OCI-LY1 (cell line): ENCODE measurements at regions not wholly inside any gene's neighbourhood (a gene's known extent, or its start where the extent isn't known, plus 50 kb on each side); places are given as distances from the start of the nearest gene placed in this dataset.

Experiments
- H2AFZ ChIP-seq: fragments of 200-600 bp; sonication (generic), shearing (Covaris generic); 2 replicates; pipeline ENCODE4 v1.6.0; 2014; ENCODE audit warnings: antibody characterized with exemption, mild to moderate bottlenecking, low read length
- H3F3A ChIP-seq: fragments of 200-600 bp; sonication (generic), shearing (Covaris generic); 2 replicates; pipeline ENCODE4 v1.6.0; 2014; ENCODE audit warnings: mild to moderate bottlenecking, antibody characterized with exemption, low read length, moderate library complexity; ENCODE audit not compliant: insufficient read depth
- H3K27ac ChIP-seq: fragments of 200-600 bp; sonication (generic); 2 replicates; pipeline ENCODE4 v1.5.1; 2014; ENCODE audit warnings: low read length, mixed run types, mild to moderate bottlenecking, low read depth; ENCODE audit not compliant: poor library complexity, severe bottlenecking
- H3K27me3 ChIP-seq: fragments of 200-600 bp; sonication (generic); 2 replicates; pipeline ENCODE4 v1.6.0; 2014; ENCODE audit warnings: antibody characterized with exemption, mild to moderate bottlenecking, low read length, moderate library complexity; ENCODE audit not compliant: insufficient read depth
- H3K36me3 ChIP-seq: fragments of 200-600 bp; sonication (generic); 2 replicates; pipeline ENCODE4 v1.6.1; 2014; ENCODE audit warnings: mild to moderate bottlenecking, antibody characterized with exemption, low read length, moderate library complexity, mixed read lengths; ENCODE audit not compliant: insufficient read depth
- H3K4me1 ChIP-seq: fragments of 200-600 bp; sonication (generic); 2 replicates; pipeline ENCODE4 v1.5.1; 2014; ENCODE audit warnings: mild to moderate bottlenecking, low read length, moderate library complexity; ENCODE audit not compliant: insufficient read depth, severe bottlenecking
- H3K4me2 ChIP-seq: fragments of 200-600 bp; sonication (generic), shearing (Covaris generic); 2 replicates; pipeline ENCODE4 v1.6.1; 2014; ENCODE audit warnings: low read length
- H3K4me3 ChIP-seq: fragments of 200-600 bp; sonication (generic); 2 replicates; pipeline ENCODE4 v1.5.1; 2014; ENCODE audit warnings: low read length, low read depth, mild to moderate bottlenecking, mixed read lengths; ENCODE audit not compliant: poor library complexity, severe bottlenecking
- H3K79me2 ChIP-seq: fragments of 200-600 bp; shearing (Covaris generic); 2 replicates; pipeline ENCODE4 v1.6.1; 2016; ENCODE audit warnings: mixed run types, low read length, mixed read lengths; ENCODE audit not compliant: insufficient read depth
- H3K9ac ChIP-seq: fragments of 200-600 bp; sonication (generic), shearing (Covaris generic); 2 replicates; pipeline ENCODE4 v1.6.1; 2014; ENCODE audit warnings: mild to moderate bottlenecking, low read length, mixed read lengths
- H3K9me2 ChIP-seq: fragments of 200-600 bp; sonication (generic), shearing (Covaris generic); 2 replicates; pipeline ENCODE4 v1.6.1; 2014; ENCODE audit warnings: low read depth, mild to moderate bottlenecking, low read length, mixed read lengths
- H3K9me3 ChIP-seq: fragments of 200-600 bp; shearing (Covaris generic); 2 replicates; pipeline ENCODE4 v1.6.1; 2014; ENCODE audit warnings: low read length, mixed read lengths
- H4K20me1 ChIP-seq: fragments of 200-600 bp; sonication (generic), shearing (Covaris generic); 2 replicates; pipeline ENCODE4 v1.6.0; 2016; ENCODE audit warnings: mild to moderate bottlenecking, low read length; ENCODE audit not compliant: insufficient read depth
- CTCF ChIP-seq: fragments of 200-600 bp; sonication (generic), shearing (Covaris generic); IDR thresholded peaks from 2 replicates; pipeline ENCODE4 v1.5.1; 2017; ENCODE audit warnings: mild to moderate bottlenecking, antibody characterized with exemption, low read length, moderate library complexity, mixed read lengths
- EZH2 ChIP-seq: fragments of 200-600 bp; sonication (generic), shearing (Covaris generic); IDR thresholded peaks from 2 replicates; pipeline ENCODE4 v1.8.0; 2017; ENCODE audit warnings: borderline replicate concordance, mixed run types, mild to moderate bottlenecking, antibody characterized with exemption, low read length, moderate library complexity, mixed read lengths

GRCh38 chr6:1503811-1504210, 105.9 kb upstream of the FOXC1 start:
- no peaks in the 10 kb centered on the region for H3K4me1 ChIP-seq
- no peak overlapping the region for H3K4me3 ChIP-seq
- no peaks in the 10 kb centered on the region for H4K20me1 ChIP-seq
- no peak overlapping the region for H3K9ac ChIP-seq
- no peak overlapping the region for H3K27ac ChIP-seq
- H3K27me3 ChIP-seq = no peaks in the 10 kb centered on the region
- H3K4me2 ChIP-seq = no peak overlapping the region
- no peaks in the 10 kb centered on the region for H3F3A ChIP-seq
- H3K36me3 ChIP-seq = no peaks in the 10 kb centered on the region
- no peaks in the 10 kb centered on the region for H3K9me3 ChIP-seq
- TF ChIP-seq CTCF = no peak
- TF ChIP-seq EZH2 = no peak
- H3K9me2 ChIP-seq = no peaks in the 10 kb centered on the region
- no peak overlapping the region for H2AFZ ChIP-seq
- H3K79me2 ChIP-seq = no peaks in the 10 kb centered on the region

DNA sequence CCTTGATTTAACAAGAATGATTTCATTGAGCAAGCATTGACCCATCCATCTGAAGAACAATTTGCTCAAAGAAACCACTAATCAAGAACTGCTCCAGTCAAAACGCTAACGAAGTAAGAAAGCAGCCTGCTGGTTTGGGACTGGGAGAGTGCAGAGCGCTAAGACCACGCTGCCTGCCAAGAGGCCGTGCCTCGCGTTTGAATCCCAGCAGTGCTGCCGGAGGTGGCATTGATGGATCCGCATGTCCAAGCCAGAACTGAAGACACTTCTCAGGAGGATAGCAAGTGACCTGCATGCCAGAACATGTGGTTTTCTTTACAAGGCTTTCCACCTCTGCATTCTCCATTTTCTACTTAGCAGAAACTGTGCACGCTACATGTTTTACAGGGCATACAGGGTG, 105.2 kb upstream of the FOXC1 start:
- Histone ChIP-seq H3K4me1 (no peaks in the 10 kb centered on the region), H3K9me2 (no peaks in the 10 kb centered on the region), H3K9ac (no peak overlapping the region), H3K4me3 (no peak overlapping the region), H3K9me3 (no peaks in the 10 kb centered on the region), H3K36me3 (no peaks in the 10 kb centered on the region), H2AFZ (no peak overlapping the region), H3K27me3 (no peaks in the 10 kb centered on the region), H3K27ac (no peak overlapping the region), H4K20me1 (no peaks in the 10 kb centered on the region), H3K4me2 (no peak overlapping the region), H3F3A (no peaks in the 10 kb centered on the region), H3K79me2 (no peaks in the 10 kb centered on the region)
- no peak for TF ChIP-seq CTCF
- no peak for TF ChIP-seq EZH2

- no peak overlapping the region for H3K4me2 ChIP-seq
- TF ChIP-seq CTCF = no peak
- no peaks in the 10 kb centered on the region for H3F3A ChIP-seq
- H3K27ac ChIP-seq = no peak overlapping the region
- no peaks in the 10 kb centered on the region for H3K4me1 ChIP-seq
- no peaks in the 10 kb centered on the region for H3K27me3 ChIP-seq
- no peak overlapping the region for H3K4me3 ChIP-seq
- no peak overlapping the region for H2AFZ ChIP-seq
- no peaks in the 10 kb centered on the region for H4K20me1 ChIP-seq
- H3K9ac ChIP-seq = no peak overlapping the region
- H3K9me3 ChIP-seq = no peaks in the 10 kb centered on the region
- no peaks in the 10 kb centered on the region for H3K79me2 ChIP-seq
- H3K9me2 ChIP-seq = no peaks in the 10 kb centered on the region
- no peaks in the 10 kb centered on the region for H3K36me3 ChIP-seq
These were observed 102.5 kb upstream of the FOXC1 start for GRCh38 chr6:1507251-1507650.
